Liver (tissue), 8 donors: ENCODE measurements at regions not wholly inside any gene's neighbourhood (a gene's known extent, or its start where the extent isn't known, plus 50 kb on each side); places are given as distances from the start of the nearest gene placed in this dataset.

Source experiments
- DNase-seq: peaks from one replicate; pipeline ENCODE4 v3.0.0-alpha.2; 2017; ENCODE audit warnings: low spot score
- H3K27ac ChIP-seq, 2 donors: one replicate each; pipeline ENCODE4 v1.7.0; 2013; ENCODE audit warnings: inconsistent platforms in 2 of 2, low read length in 2 of 2, control low read depth in 1 of 2, low read depth in 1 of 2, mild to moderate bottlenecking in 1 of 2
- H3K27me3 ChIP-seq, 4 donors: one replicate each; pipeline versions ENCODE4 v1.6.1 to v1.7.0; 2013; ENCODE audit warnings: low read length in 3 of 4, inconsistent platforms in 1 of 4, mild to moderate bottlenecking in 1 of 4, moderate library complexity in 1 of 4; ENCODE audit not compliant: control insufficient read depth in 4 of 4, insufficient read depth in 4 of 4
- H3K36me3 ChIP-seq, 4 donors: one replicate each; pipeline versions ENCODE4 v1.6.1 to v1.7.0; 2013; ENCODE audit warnings: low read length in 3 of 4, mild to moderate bottlenecking in 3 of 4, low read depth in 1 of 4, moderate library complexity in 1 of 4; ENCODE audit not compliant: control insufficient read depth in 4 of 4, insufficient read depth in 3 of 4
- H3K4me1 ChIP-seq, 4 donors: one replicate each; pipeline versions ENCODE4 v1.6.1 to v1.7.0; 2013; ENCODE audit warnings: low read length in 3 of 4, mild to moderate bottlenecking in 3 of 4, moderate library complexity in 1 of 4; ENCODE audit not compliant: control insufficient read depth in 4 of 4, insufficient read depth in 4 of 4
- H3K4me3 ChIP-seq, 3 donors: one replicate each; pipeline versions ENCODE4 v1.6.1 to v1.7.0; 2013; ENCODE audit warnings: low read length in 3 of 3, control low read depth in 1 of 3, low read depth in 1 of 3, mild to moderate bottlenecking in 1 of 3
- H3K9ac ChIP-seq, 2 donors: one replicate each; pipeline ENCODE4 v1.7.0; 2013; ENCODE audit warnings: low read length in 2 of 2, mild to moderate bottlenecking in 2 of 2, moderate library complexity in 2 of 2, control low read depth in 1 of 2, low read depth in 1 of 2
- H3K9me3 ChIP-seq, 4 donors: one replicate each; pipeline versions ENCODE4 v1.6.1 to v1.7.0; 2013; ENCODE audit warnings: low read length in 3 of 4; ENCODE audit not compliant: control insufficient read depth in 4 of 4
- ATF3 ChIP-seq: IDR thresholded peaks from 2 replicates; pipeline ENCODE4 v1.6.1; 2016; ENCODE audit warnings: antibody characterized with exemption
- CTCF ChIP-seq: fragments of 150-350 bp; IDR thresholded peaks from 2 replicates; pipeline ENCODE4 v1.5.1; 2017; ENCODE audit warnings: improper control_type of control experiment, low read depth, low read length; ENCODE audit not compliant: missing input control
- EGR1 ChIP-seq, 2 donors: IDR thresholded peaks; 2 replicates each; pipeline ENCODE4 v1.6.1; 2016 to 2018; ENCODE audit warnings: antibody characterized with exemption in 2 of 2, low read depth in 2 of 2
- FOXA1 ChIP-seq: IDR thresholded peaks from 2 replicates; pipeline ENCODE4 v1.6.1; 2016; ENCODE audit warnings: antibody characterized with exemption
- FOXA2 ChIP-seq: IDR thresholded peaks from 2 replicates; pipeline ENCODE4 v1.6.1; 2016; ENCODE audit warnings: antibody characterized with exemption
- GABPA ChIP-seq, 2 donors: IDR thresholded peaks in 1 of 2; conservative IDR thresholded peaks in 1 of 2; 2 replicates each; pipeline ENCODE4 v1.6.1; 2016; ENCODE audit warnings: antibody characterized with exemption in 2 of 2, mild to moderate bottlenecking in 1 of 2, moderate library complexity in 1 of 2
- HNF4A ChIP-seq, 2 donors: conservative IDR thresholded peaks; 2 replicates each; pipeline ENCODE4 v1.6.1; 2016; ENCODE audit warnings: antibody characterized with exemption in 2 of 2, mild to moderate bottlenecking in 2 of 2
- HNF4G ChIP-seq: IDR thresholded peaks from 2 replicates; pipeline ENCODE4 v1.6.1; 2016; ENCODE audit warnings: antibody characterized with exemption
- JUND ChIP-seq, 2 donors: IDR thresholded peaks; 2 replicates each; pipeline ENCODE4 v1.6.1; 2016; ENCODE audit warnings: antibody characterized with exemption in 2 of 2
- MAX ChIP-seq: IDR thresholded peaks from 2 replicates; pipeline ENCODE4 v1.6.1; 2016; ENCODE audit warnings: antibody characterized with exemption
- NR2F2 ChIP-seq: IDR thresholded peaks from 2 replicates; pipeline ENCODE4 v1.6.1; 2016; ENCODE audit warnings: antibody characterized with exemption
- RAD21 ChIP-seq, 2 donors: IDR thresholded peaks; 2 replicates each; pipeline ENCODE4 v1.6.1; 2016; ENCODE audit warnings: antibody characterized with exemption in 2 of 2, mild to moderate bottlenecking in 2 of 2
- REST ChIP-seq: IDR thresholded peaks from 2 replicates; pipeline ENCODE4 v1.6.1; 2016; ENCODE audit warnings: antibody characterized with exemption, mild to moderate bottlenecking
- RXRA ChIP-seq, 2 donors: IDR thresholded peaks; 2 replicates each; pipeline ENCODE4 v1.6.1; 2017 to 2018; ENCODE audit warnings: antibody characterized with exemption in 2 of 2, mild to moderate bottlenecking in 1 of 2
- SP1 ChIP-seq: IDR thresholded peaks from 2 replicates; pipeline ENCODE4 v1.6.1; 2018; ENCODE audit warnings: antibody characterized with exemption, mild to moderate bottlenecking
- TAF1 ChIP-seq: conservative IDR thresholded peaks from 2 replicates; pipeline ENCODE4 v1.6.1; 2016; ENCODE audit warnings: antibody characterized with exemption, mild to moderate bottlenecking
- YY1 ChIP-seq: IDR thresholded peaks from 2 replicates; pipeline ENCODE4 v1.6.1; 2016; ENCODE audit warnings: antibody characterized with exemption, mild to moderate bottlenecking
- ZBTB33 ChIP-seq: IDR thresholded peaks from 2 replicates; pipeline ENCODE4 v1.6.1; 2016; ENCODE audit warnings: antibody characterized with exemption
- WGBS: extraction: QIAGEN DNeasy Blood & Tissue Kit; methylation state at CpG from one replicate; pipeline ENCODE4 v1.1.7; 2013; 5-methylcytosine and 5-hydroxymethylcytosine counted together
- donor health status: healthy.
- donor health status: healthy.
- donor health status: healthy.
- donor health status: healthy.
- donor health status: healthy.

GRCh38 chr6:63391203-63391970, 71.6 kb upstream of the LGSN start:
- no peaks in the 10 kb centered on the region for H3K9me3 ChIP-seq
- no peaks in the 10 kb centered on the region for H3K36me3 ChIP-seq
- H3K27me3 ChIP-seq: no peaks in the 10 kb centered on the region
- peak; percentile 53 for TF ChIP-seq ATF3
- TF ChIP-seq REST: peak; percentile 88
- TF ChIP-seq RXRA (IDR thresholded peaks at IDR 0.05): peak; percentile 91 to 93
- TF ChIP-seq HNF4G: peak; percentile 89
- TF ChIP-seq ZBTB33: peak; percentile 94
- peak; percentile 84 to 94 for TF ChIP-seq JUND (IDR thresholded peaks at IDR 0.05)
- no peak for TF ChIP-seq CTCF
- TF ChIP-seq EGR1 (IDR thresholded peaks at IDR 0.05; ENCODE audit: low read depth in 2 of 2): peak in 1 of 2 donors; percentile 66
- peak; percentile 89 for TF ChIP-seq MAX
- peak; percentile 97 to 99 for TF ChIP-seq HNF4A (conservative IDR thresholded peaks at IDR 0.05)
- peak; percentile 82 for TF ChIP-seq YY1
- peak; percentile 98 for TF ChIP-seq FOXA1
- peak; percentile 95 for TF ChIP-seq SP1
- TF ChIP-seq NR2F2: peak; percentile 29
- peak in 1 of 2 donors; percentile 22 for TF ChIP-seq GABPA (IDR thresholded peaks at IDR 0.05 in 1 of 2, conservative IDR thresholded peaks at IDR 0.05 in 1 of 2)
- TF ChIP-seq FOXA2: peak; percentile 99
- peak; percentile 68 to 72 for TF ChIP-seq RAD21 (IDR thresholded peaks at IDR 0.05)
- TF ChIP-seq TAF1: no peak
- no peak for DNase-seq
- 34% methylated on average over 3 of the region's 3 CpGs for WGBS
- H3K27ac ChIP-seq: peak overlapping the region; percentile 85 to 91
- H3K4me3 ChIP-seq: no peak overlapping the region
- peaks cover 8 to 14% (median 12%) of the 10 kb centered on the region in 4 donors for H3K4me1 ChIP-seq
- peak overlapping the region in 1 of 2 donors; percentile 53 for H3K9ac ChIP-seq
